ENCODE measurements at regions not wholly inside any gene's neighbourhood (a gene's known extent, or its start where the extent isn't known, plus 50 kb on each side); places are given as distances from the start of the nearest gene placed in this dataset.

GRCh38 chr3:39593341-39593740 lies 125.9 kb downstream of the MOBP start:
- TF ChIP-seq JUN (IDR thresholded peaks at IDR 0.05) (no peak), POLR2A (IDR thresholded peaks at IDR 0.05; ENCODE audit: low read length) (no peak)

All from A549 (cell line).